CD4-positive, alpha-beta T cell treated with Interleukin-15 for 1 hour (primary cell): ENCODE measurements at regions not wholly inside any gene's neighbourhood (a gene's known extent, or its start where the extent isn't known, plus 50 kb on each side); places are given as distances from the start of the nearest gene placed in this dataset.
"Not testable (repeated sequence)": the region's sequence is repeated elsewhere in the genome, so short reads cannot be mapped to it uniquely, and the experiment has no call there.

Experiments used
- DNase-seq: peaks from one replicate; pipeline ENCODE4 v3.0.0-alpha.2; 2020

GRCh38 chr9:82458296-82458695 lies 469.7 kb downstream of the SPATA31D1 start:
- DNase-seq = no peak

- no peak for DNase-seq
Measured at GRCh38 chr9:82466616-82467260, 478.2 kb downstream of the SPATA31D1 start.

- DNase-seq = no peak
Measured at GRCh38 chr9:82467436-82467835, 478.9 kb downstream of the SPATA31D1 start.

GRCh38 chr9:82474235-82474634 lies 485.7 kb downstream of the SPATA31D1 start:
- no peak for DNase-seq

- DNase-seq = no peak
Measured at GRCh38 chr9:82475584-82476301, 487.2 kb downstream of the SPATA31D1 start.

- no peak for DNase-seq
Measured at GRCh38 chr9:82480921-82481320, 492.3 kb downstream of the SPATA31D1 start.

- no peak for DNase-seq
Measured at GRCh38 chr9:82487935-82488312, 499.4 kb downstream of the SPATA31D1 start.

- no peak for DNase-seq
Measured at GRCh38 chr9:82488313-82489200, 500.0 kb downstream of the SPATA31D1 start.

- DNase-seq = no peak
Measured at GRCh38 chr9:82489201-82489821, 500.7 kb downstream of the SPATA31D1 start.

- DNase-seq = no peak
Measured at GRCh38 chr9:82490019-82490499, 501.5 kb downstream of the SPATA31D1 start.

- DNase-seq = not testable (repeated sequence)
Measured at GRCh38 chr9:82490821-82491220, 502.2 kb downstream of the SPATA31D1 start.

- no peak for DNase-seq
Measured at GRCh38 chr9:82491604-82492003, 503.0 kb downstream of the SPATA31D1 start.

GRCh38 chr9:82492274-82492673 lies 503.7 kb downstream of the SPATA31D1 start:
- DNase-seq = no peak

GRCh38 chr9:82495884-82496777 lies 507.6 kb downstream of the SPATA31D1 start:
- no peak for DNase-seq

- no peak for DNase-seq
Measured at GRCh38 chr9:82498541-82499317, 510.2 kb downstream of the SPATA31D1 start.

GRCh38 chr9:82499337-82499736 lies 510.8 kb downstream of the SPATA31D1 start:
- DNase-seq = no peak

GRCh38 chr9:82504620-82505019 lies 516.0 kb downstream of the SPATA31D1 start:
- no peak for DNase-seq

- no peak for DNase-seq
Measured at GRCh38 chr9:82511626-82512025, 523.1 kb downstream of the SPATA31D1 start.

- no peak for DNase-seq
Measured at GRCh38 chr9:82512728-82513127, 524.2 kb downstream of the SPATA31D1 start.

- no peak for DNase-seq
Measured at GRCh38 chr9:82513242-82513751, 524.7 kb downstream of the SPATA31D1 start.
